ENCODE measurements at regions not wholly inside any gene's neighbourhood (a gene's known extent, or its start where the extent isn't known, plus 50 kb on each side); places are given as distances from the start of the nearest gene placed in this dataset.

GRCh38 chr11:38315151-38315550 lies 1717.1 kb upstream of the RAG2 start:
- no peak for DNase-seq (ENCODE audit: extremely low read depth in 1 of 2, low read depth in 1 of 2)

- DNase-seq (ENCODE audit: extremely low read depth in 1 of 2, low read depth in 1 of 2) = no peak
These were observed 1709.4 kb upstream of the RAG2 start for GRCh38 chr11:38307455-38307854.

DNA sequence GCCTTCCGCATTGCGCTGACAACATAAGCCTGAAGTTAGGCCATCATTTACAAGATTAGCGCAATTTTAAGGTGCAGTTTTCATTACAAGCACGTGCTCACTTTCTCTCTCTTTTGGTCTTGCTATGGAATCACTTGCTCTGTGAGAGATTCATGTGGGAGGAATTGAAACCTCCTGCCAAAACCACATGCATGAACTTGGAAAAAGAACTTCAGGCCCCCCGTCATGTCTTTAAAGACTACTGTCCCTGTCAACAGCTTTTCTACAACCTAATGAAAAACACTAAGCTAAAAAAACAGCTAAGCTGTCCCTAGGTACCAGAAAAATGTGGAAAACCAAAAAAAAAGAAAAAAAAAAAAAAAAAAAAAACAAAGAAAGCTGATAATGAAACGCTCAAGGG lies 1707.6 kb upstream of the RAG2 start:
- DNase-seq (ENCODE audit: extremely low read depth in 1 of 2, low read depth in 1 of 2) = no peak

DNA sequence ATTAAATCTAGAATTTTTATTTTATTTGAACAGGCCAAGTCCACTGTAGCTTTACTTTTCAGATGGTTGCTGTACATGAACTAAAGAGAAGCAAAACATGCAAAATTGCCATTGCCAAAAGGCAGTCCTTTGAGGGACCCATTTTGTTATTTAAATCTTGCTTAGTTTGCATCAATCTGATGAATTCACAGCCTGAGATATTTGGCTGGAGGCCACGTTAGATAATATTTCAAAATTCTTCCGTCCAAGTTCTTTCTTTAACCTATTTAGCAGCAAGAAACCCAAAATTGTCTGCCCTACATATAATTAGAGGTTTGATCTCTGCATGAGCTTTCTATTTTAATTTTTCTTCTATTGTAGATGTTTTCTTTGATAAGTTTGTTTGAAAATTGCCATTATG lies 1706.9 kb upstream of the RAG2 start:
- no peak for DNase-seq (ENCODE audit: extremely low read depth in 1 of 2, low read depth in 1 of 2)

- DNase-seq (ENCODE audit: extremely low read depth in 1 of 2, low read depth in 1 of 2) = no peak
These were observed 1704.5 kb upstream of the RAG2 start for GRCh38 chr11:38302564-38302963.

DNA sequence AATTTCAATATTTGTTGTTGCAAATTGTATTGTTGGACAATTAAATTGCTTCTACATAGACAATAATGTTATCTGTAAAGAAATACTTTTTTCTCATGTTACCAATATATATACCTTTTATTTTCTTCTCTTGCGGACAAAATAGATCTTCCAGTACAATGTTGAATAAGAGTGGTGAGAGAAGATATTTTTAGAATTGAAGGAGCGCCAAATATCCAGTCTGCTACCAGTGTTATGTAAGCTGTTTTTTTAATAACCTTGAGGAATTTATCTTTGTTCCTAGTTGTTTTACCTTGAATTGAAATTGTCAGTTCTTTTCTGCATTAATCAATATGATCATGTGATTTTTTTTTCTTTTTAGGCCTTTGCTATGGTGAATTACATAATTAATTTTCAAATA lies 1702.5 kb upstream of the RAG2 start:
- no peak for DNase-seq (ENCODE audit: extremely low read depth in 1 of 2, low read depth in 1 of 2)

GRCh38 chr11:38296211-38296776 lies 1698.3 kb upstream of the RAG2 start:
- no peak for DNase-seq (ENCODE audit: extremely low read depth in 1 of 2, low read depth in 1 of 2)

- DNase-seq (ENCODE audit: extremely low read depth in 1 of 2, low read depth in 1 of 2) = no peak
These were observed 1684.7 kb upstream of the RAG2 start for GRCh38 chr11:38282718-38283117.

- DNase-seq (ENCODE audit: extremely low read depth in 1 of 2, low read depth in 1 of 2) = no peak
These were observed 1680.6 kb upstream of the RAG2 start for GRCh38 chr11:38278457-38279141.

DNA sequence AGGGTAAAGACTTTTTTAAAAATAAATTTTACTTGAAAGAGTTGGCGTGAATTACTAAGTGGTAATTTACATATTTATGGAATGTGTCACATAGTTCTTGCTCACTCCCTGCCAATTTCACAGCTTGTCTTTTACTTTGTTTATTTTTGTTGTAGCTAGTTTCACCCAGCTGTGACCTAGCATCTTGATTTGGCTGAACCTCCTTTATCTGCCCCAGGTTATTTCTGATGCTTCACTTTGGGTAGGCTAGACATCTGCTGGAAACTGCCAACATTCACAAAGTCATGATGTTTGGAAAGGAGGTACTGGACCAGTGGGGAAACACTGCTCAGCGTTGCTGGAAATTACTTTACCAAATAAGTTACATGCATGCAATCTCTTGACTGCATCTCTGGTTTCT lies 1676.0 kb upstream of the RAG2 start:
- no peak for DNase-seq (ENCODE audit: extremely low read depth in 1 of 2, low read depth in 1 of 2)

GRCh38 chr11:38272376-38272775 lies 1674.3 kb upstream of the RAG2 start:
- DNase-seq (ENCODE audit: extremely low read depth in 1 of 2, low read depth in 1 of 2) = no peak

DNA sequence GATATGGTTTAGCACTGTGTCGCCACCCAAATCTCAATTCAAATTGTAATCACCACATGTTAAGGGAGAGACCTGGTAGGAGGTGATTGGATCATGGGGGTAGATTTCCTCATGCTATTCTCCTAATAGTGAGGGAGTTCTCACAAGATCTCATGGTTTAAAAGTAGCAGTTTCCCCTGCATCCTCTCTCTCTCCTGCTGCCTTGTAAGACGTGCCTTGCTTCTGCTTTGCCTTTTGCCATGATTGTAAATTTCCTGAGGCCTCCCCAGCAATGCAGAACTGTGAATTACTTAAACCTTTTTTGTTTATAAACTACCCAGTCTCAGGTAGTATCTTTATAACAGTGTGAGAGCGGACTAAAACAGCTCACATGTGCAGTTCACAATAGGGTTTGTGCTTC lies 1668.7 kb upstream of the RAG2 start:
- no peak for DNase-seq (ENCODE audit: extremely low read depth in 1 of 2, low read depth in 1 of 2)

DNA sequence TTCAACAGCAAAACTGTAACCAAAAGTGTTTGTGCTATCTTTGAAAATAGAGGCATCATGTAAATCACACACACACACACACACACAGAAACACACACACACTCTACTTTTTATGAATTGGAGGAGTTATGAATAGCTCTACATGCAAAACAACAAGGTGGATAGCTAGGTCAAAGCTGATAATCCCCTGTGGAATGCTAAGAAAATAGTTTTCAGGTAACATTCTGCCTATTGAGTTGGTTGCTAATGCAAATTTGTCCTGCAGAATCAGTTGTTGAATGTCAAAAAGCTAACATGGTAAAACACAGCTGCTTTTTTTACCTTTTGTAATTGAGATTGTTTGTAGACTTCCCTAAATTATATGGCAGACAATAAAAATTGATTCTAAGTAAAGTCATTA lies 1658.4 kb upstream of the RAG2 start:
- no peak for DNase-seq (ENCODE audit: extremely low read depth in 1 of 2, low read depth in 1 of 2)

GRCh38 chr11:38254913-38255312 lies 1656.9 kb upstream of the RAG2 start:
- DNase-seq (ENCODE audit: extremely low read depth in 1 of 2, low read depth in 1 of 2) = no peak

DNA sequence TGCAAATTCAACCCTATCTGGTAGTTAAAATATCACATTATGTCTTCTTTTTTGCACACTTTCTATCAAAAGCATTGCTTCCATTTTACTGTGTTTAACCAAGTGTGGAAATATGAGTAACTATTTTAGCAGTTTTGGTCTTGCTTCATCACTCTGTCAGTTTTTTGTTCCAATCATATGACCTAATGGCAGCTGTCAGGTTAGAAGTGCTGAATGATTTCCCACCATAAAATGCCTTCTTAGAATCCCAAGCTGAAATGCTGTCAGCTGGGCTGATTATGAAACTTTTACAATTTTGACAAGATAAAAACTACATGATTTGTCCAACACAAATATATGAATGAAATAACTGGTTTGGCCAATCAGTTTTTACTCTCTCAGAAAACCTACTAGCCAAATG lies 1654.6 kb upstream of the RAG2 start:
- no peak for DNase-seq (ENCODE audit: extremely low read depth in 1 of 2, low read depth in 1 of 2)

DNA sequence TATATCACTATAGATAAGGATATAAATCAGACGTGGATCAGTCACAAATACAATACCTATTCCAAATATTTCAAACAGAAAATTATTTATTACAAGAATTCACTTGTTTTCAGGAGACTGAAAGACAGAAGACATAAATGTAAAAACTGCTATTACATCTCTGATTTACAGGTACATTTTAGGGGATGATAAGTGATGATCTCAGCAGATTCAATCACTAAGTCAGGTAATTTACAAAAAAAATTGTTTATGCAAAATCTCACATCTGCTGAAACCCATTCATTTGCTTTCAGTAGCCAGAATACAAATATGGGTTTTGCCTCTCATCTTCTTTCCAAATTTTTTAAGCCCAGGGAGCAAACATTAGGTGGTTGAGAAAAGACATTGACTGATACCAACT lies 1648.4 kb upstream of the RAG2 start:
- DNase-seq (ENCODE audit: extremely low read depth in 1 of 2, low read depth in 1 of 2) = no peak

- no peak for DNase-seq (ENCODE audit: extremely low read depth in 1 of 2, low read depth in 1 of 2)
These were observed 1628.6 kb upstream of the RAG2 start for GRCh38 chr11:38226684-38227083.

DNA sequence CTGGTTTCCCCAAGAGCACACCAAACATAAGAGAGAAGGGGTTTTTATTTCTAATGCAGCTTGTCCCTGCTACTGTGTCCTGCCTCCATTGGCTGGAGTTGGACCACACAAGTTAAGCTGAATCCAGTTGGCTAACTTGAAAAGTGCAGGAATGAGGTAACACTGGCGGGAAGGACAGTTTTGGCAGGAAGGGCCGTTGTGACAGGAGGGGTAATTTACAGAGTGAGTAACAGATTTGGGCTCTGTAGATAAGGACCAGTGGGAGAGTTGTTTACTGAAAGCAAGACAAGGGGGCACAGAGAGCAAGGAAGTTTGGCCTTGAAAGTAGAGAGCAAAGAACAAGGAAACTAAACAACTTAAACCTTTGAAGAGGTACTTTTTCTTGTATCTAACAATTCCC lies 1623.3 kb upstream of the RAG2 start:
- no peak for DNase-seq (ENCODE audit: extremely low read depth in 1 of 2, low read depth in 1 of 2)

- no peak for DNase-seq (ENCODE audit: extremely low read depth in 1 of 2, low read depth in 1 of 2)
These were observed 1621.6 kb upstream of the RAG2 start for GRCh38 chr11:38219636-38220035.

DNA sequence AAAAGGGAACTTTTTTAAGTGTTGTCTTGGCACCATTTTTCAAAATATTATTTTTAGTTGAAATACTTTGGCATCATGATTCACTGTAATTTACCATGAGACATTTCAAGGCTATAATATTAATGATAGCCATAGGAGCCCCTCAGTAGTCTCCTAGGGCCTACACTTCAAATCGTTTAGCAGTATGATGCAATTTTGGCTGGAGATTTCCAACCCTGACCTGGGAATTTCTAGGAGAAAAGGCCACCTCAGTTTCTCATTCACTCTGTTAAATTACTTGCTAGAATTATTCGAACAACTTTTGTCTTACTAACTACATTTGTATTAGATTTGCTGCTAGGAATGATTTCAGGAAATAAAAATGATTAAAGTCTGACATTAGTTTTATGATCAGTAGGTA lies 1610.9 kb upstream of the RAG2 start:
- no peak for DNase-seq (ENCODE audit: extremely low read depth in 1 of 2, low read depth in 1 of 2)

- no peak for DNase-seq (ENCODE audit: extremely low read depth in 1 of 2, low read depth in 1 of 2)
These were observed 1608.6 kb upstream of the RAG2 start for GRCh38 chr11:38206663-38207062.

GRCh38 chr11:38191101-38191500 lies 1593.1 kb upstream of the RAG2 start:
- no peak for DNase-seq (ENCODE audit: extremely low read depth in 1 of 2, low read depth in 1 of 2)

Data from activated CD8-positive, alpha-beta memory T cell treated with anti-CD3 and anti-CD28 coated beads for 1 hour (primary cell).